Uterus (tissue), 2 donors: ENCODE measurements at regions not wholly inside any gene's neighbourhood (a gene's known extent, or its start where the extent isn't known, plus 50 kb on each side); places are given as distances from the start of the nearest gene placed in this dataset.

Experiments
- POLR2A ChIP-seq, 2 donors: fragments of 450-650 bp; IDR thresholded peaks; one replicate each; pipeline ENCODE4 v1.6.1; 2016; ENCODE audit warnings: antibody characterized with exemption in 2 of 2, mild to moderate bottlenecking in 1 of 2, moderate library complexity in 1 of 2
- TF ChIP-seq, protein P1 (sequence below), 4 experiments: fragments of 200-600 bp in 2 of 4; fragments of 450-650 bp in 2 of 4; sonication (generic) in 2 of 4; IDR thresholded peaks; one replicate each; pipeline ENCODE4 v1.5.1; 2016 to 2019; ENCODE audit warnings: antibody characterized with exemption in 4 of 4, mild to moderate bottlenecking in 2 of 4, moderate library complexity in 1 of 4

DNA sequence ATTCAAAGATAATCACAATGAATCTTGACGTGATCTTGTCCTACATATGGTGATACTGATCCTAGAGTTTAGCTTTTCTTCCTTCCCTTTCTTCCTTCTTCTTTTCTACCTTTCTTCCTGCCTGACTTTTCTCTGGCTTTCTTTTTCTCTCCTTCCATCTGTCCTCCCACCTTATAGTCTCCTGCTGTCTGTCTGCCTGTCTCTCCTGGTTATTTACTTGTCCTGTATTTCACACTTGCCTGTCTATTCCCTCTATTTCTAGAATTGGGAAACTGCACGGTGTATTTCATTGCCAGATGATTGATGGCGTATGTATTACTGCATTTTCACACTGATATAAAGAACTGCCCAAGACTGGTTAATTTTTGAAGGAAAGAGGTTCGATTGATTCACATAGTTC, 718.1 kb upstream of the CDH6 start:
- TF ChIP-seq, protein P1, sequence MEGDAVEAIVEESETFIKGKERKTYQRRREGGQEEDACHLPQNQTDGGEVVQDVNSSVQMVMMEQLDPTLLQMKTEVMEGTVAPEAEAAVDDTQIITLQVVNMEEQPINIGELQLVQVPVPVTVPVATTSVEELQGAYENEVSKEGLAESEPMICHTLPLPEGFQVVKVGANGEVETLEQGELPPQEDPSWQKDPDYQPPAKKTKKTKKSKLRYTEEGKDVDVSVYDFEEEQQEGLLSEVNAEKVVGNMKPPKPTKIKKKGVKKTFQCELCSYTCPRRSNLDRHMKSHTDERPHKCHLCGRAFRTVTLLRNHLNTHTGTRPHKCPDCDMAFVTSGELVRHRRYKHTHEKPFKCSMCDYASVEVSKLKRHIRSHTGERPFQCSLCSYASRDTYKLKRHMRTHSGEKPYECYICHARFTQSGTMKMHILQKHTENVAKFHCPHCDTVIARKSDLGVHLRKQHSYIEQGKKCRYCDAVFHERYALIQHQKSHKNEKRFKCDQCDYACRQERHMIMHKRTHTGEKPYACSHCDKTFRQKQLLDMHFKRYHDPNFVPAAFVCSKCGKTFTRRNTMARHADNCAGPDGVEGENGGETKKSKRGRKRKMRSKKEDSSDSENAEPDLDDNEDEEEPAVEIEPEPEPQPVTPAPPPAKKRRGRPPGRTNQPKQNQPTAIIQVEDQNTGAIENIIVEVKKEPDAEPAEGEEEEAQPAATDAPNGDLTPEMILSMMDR (IDR thresholded peaks at IDR 0.05) = no peak
- TF ChIP-seq POLR2A (IDR thresholded peaks at IDR 0.05) = no peak
